ENCODE measurements at regions not wholly inside any gene's neighbourhood (a gene's known extent, or its start where the extent isn't known, plus 50 kb on each side); places are given as distances from the start of the nearest gene placed in this dataset.
"Not testable (repeated sequence)": the region's sequence is repeated elsewhere in the genome, so short reads cannot be mapped to it uniquely, and the experiment has no call there.

GRCh38 chr2:143926736-143927135 is 593.2 kb downstream of the ZEB2 start:
- Histone ChIP-seq H2BK12ac (ENCODE audit: insufficient read length, low read depth, low read length) (no peak overlapping the region), H3K9ac (ENCODE audit: extremely low read depth, insufficient read length, low read length) (no peak overlapping the region), H2BK20ac (ENCODE audit: low read depth, low read length, poor library complexity, severe bottlenecking) (no peak overlapping the region), H3K4me2 (ENCODE audit: insufficient read depth, insufficient read length, low read length) (no peak overlapping the region), H3K23ac (ENCODE audit: insufficient read length, low read depth, low read length) (no peak overlapping the region), H3K79me2 (ENCODE audit: insufficient read depth, low read length) (no peaks in the 10 kb centered on the region), H2BK120ac (ENCODE audit: low read depth, low read length, poor library complexity, severe bottlenecking) (no peak overlapping the region), H4K5ac (ENCODE audit: insufficient read length, low read depth, low read length) (no peak overlapping the region), H3K14ac (ENCODE audit: insufficient read depth, low read length) (no peak overlapping the region), H3K27me3 (ENCODE audit: insufficient read depth, low read length) (no peaks in the 10 kb centered on the region), H3K18ac (ENCODE audit: insufficient read length, low read depth, low read length) (no peak overlapping the region), H4K8ac (replicated peaks; ENCODE audit: insufficient read length, low read depth, low read length) (no peak overlapping the region), H4K20me1 (ENCODE audit: control insufficient read depth, insufficient read depth, insufficient read length) (no peaks in the 10 kb centered on the region), H3K4me1 (ENCODE audit: insufficient read depth, low read length) (no peaks in the 10 kb centered on the region), H3K4ac (ENCODE audit: low read depth, low read length) (no peak overlapping the region), H3K56ac (ENCODE audit: insufficient read length, low read depth, low read length) (no peak overlapping the region), H2BK15ac (ENCODE audit: low read depth, low read length) (no peak overlapping the region), H3K79me1 (ENCODE audit: insufficient read depth, low read depth, low read length, poor library complexity, severe bottlenecking) (no peaks in the 10 kb centered on the region), H3K23me2 (ENCODE audit: insufficient read length, low read depth, low read length, poor library complexity, severe bottlenecking) (no peaks in the 10 kb centered on the region), H2AK5ac (ENCODE audit: insufficient read length, low read length) (no peak overlapping the region), H2AFZ (ENCODE audit: low read length) (no peak overlapping the region), H2BK5ac (ENCODE audit: insufficient read length, low read length) (no peak overlapping the region), H3K9me3 (ENCODE audit: control insufficient read depth, low read depth, low read length) (no peaks in the 10 kb centered on the region), H4K91ac (ENCODE audit: insufficient read length, low read depth, low read length) (no peak overlapping the region), H3T11ph (ENCODE audit: low read length) (no peak overlapping the region), H3K27ac (ENCODE audit: insufficient read length, low read depth, low read length) (no peak overlapping the region)
- no peak overlapping the region for H3K27ac Mint-ChIP-seq
- WGBS (ENCODE audit: extremely low coverage, insufficient read length, low lambda C conversion rate) = no CpG with 5 or more reads among the region's 4 CpGs
- no peak overlapping the region for H3K4me3 Mint-ChIP-seq
- H3K9me3 Mint-ChIP-seq = peaks cover 10 to 15% of the 10 kb centered on the region in 2 experiments
- peaks cover 4% of the 10 kb centered on the region in 2 experiments; a peak in 3 of 4 replicates for H3K4me1 Mint-ChIP-seq
- no peak for TF ChIP-seq CTCF (conservative IDR thresholded peaks at IDR 0.05)
- no peak for DNase-seq
- peaks cover 6 to 21% (median 9%) of the 10 kb centered on the region in 3 experiments for H3K36me3 Mint-ChIP-seq (ENCODE audit: insufficient read depth in 1 of 3, low read depth in 3 of 3)
- 0 out of 2 replicates have a peak, but pooled peaks cover 2% of the 10 kb centered on the region for H3K27me3 Mint-ChIP-seq (ENCODE audit: low read depth)

- H4K5ac ChIP-seq (ENCODE audit: insufficient read length, low read depth, low read length); H3K27me3 Mint-ChIP-seq (ENCODE audit: low read depth); H3K23me2 ChIP-seq (ENCODE audit: insufficient read length, low read depth, low read length, poor library complexity, severe bottlenecking); H3K79me1 ChIP-seq (ENCODE audit: insufficient read depth, low read depth, low read length, poor library complexity, severe bottlenecking); DNase-seq; H2BK120ac ChIP-seq (ENCODE audit: low read depth, low read length, poor library complexity, severe bottlenecking); H3K4me1 ChIP-seq (ENCODE audit: insufficient read depth, low read length); H2AFZ ChIP-seq (ENCODE audit: low read length); H3K27ac Mint-ChIP-seq; H3K27me3 ChIP-seq (ENCODE audit: insufficient read depth, low read length); H3K4ac ChIP-seq (ENCODE audit: low read depth, low read length); H3K79me2 ChIP-seq (ENCODE audit: insufficient read depth, low read length); H4K8ac ChIP-seq (replicated peaks; ENCODE audit: insufficient read length, low read depth, low read length); H2BK20ac ChIP-seq (ENCODE audit: low read depth, low read length, poor library complexity, severe bottlenecking); H3K9ac ChIP-seq (ENCODE audit: extremely low read depth, insufficient read length, low read length); H3K4me3 Mint-ChIP-seq; H4K91ac ChIP-seq (ENCODE audit: insufficient read length, low read depth, low read length); H3K56ac ChIP-seq (ENCODE audit: insufficient read length, low read depth, low read length); H2AK5ac ChIP-seq (ENCODE audit: insufficient read length, low read length); H3T11ph ChIP-seq (ENCODE audit: low read length); H4K20me1 ChIP-seq (ENCODE audit: control insufficient read depth, insufficient read depth, insufficient read length); H3K23ac ChIP-seq (ENCODE audit: insufficient read length, low read depth, low read length); H3K27ac ChIP-seq (ENCODE audit: insufficient read length, low read depth, low read length); H3K4me1 Mint-ChIP-seq; H2BK15ac ChIP-seq (ENCODE audit: low read depth, low read length); H3K4me2 ChIP-seq (ENCODE audit: insufficient read depth, insufficient read length, low read length); H2BK5ac ChIP-seq (ENCODE audit: insufficient read length, low read length); H3K18ac ChIP-seq (ENCODE audit: insufficient read length, low read depth, low read length); H3K14ac ChIP-seq (ENCODE audit: insufficient read depth, low read length); H2BK12ac ChIP-seq (ENCODE audit: insufficient read length, low read depth, low read length); H3K9me3 ChIP-seq (ENCODE audit: control insufficient read depth, low read depth, low read length): not testable (repeated sequence)
- Mint-ChIP-seq H3K9me3 (peaks cover 37 to 43% of the 10 kb centered on the region in 2 experiments), H3K36me3 (ENCODE audit: insufficient read depth in 1 of 3, low read depth in 3 of 3) (peaks cover 27 to 48% (median 38%) of the 10 kb centered on the region in 3 experiments)
- no CpG with 5 or more reads among the region's 42 CpGs for WGBS (ENCODE audit: extremely low coverage, insufficient read length, low lambda C conversion rate)
Measured at GRCh38 chr2:143922261-143922830, 597.6 kb downstream of the ZEB2 start.

Measured in H9 (cell line).